Suppressor macrophage treated with lipopolysaccharide for 1 hour (primary cell): ENCODE measurements at regions not wholly inside any gene's neighbourhood (a gene's known extent, or its start where the extent isn't known, plus 50 kb on each side); places are given as distances from the start of the nearest gene placed in this dataset.

Source experiments
- DNase-seq, 3 donors: peaks; one replicate each; pipeline ENCODE4 v3.0.0-alpha.2; 2020 to 2022

GRCh38 chr13:68272652-68273051 is 1042.5 kb upstream of the PCDH9 start:
- DNase-seq: no peak

- no peak for DNase-seq
These were observed 1034.6 kb upstream of the PCDH9 start for GRCh38 chr13:68264692-68265091.

DNA sequence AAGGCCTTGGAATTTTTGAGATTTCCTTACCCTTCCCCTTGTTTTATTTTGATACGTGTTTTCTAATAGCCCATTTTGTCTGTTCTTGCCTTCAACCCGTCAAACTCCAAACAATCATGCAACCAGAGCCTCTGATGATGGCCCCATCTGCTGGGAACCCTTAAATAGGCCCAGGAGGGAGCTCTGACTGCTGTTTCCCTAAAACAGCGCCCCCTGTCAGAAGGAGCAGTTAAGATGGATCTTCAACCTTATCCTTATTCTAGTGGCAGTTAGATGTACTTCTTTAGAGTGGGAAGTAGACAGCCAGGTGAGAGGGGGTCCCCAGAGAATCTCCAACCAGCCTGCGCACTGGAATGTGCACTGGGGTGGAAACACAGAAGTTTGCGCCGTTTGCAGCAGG is 1031.0 kb upstream of the PCDH9 start:
- no peak for DNase-seq

DNA sequence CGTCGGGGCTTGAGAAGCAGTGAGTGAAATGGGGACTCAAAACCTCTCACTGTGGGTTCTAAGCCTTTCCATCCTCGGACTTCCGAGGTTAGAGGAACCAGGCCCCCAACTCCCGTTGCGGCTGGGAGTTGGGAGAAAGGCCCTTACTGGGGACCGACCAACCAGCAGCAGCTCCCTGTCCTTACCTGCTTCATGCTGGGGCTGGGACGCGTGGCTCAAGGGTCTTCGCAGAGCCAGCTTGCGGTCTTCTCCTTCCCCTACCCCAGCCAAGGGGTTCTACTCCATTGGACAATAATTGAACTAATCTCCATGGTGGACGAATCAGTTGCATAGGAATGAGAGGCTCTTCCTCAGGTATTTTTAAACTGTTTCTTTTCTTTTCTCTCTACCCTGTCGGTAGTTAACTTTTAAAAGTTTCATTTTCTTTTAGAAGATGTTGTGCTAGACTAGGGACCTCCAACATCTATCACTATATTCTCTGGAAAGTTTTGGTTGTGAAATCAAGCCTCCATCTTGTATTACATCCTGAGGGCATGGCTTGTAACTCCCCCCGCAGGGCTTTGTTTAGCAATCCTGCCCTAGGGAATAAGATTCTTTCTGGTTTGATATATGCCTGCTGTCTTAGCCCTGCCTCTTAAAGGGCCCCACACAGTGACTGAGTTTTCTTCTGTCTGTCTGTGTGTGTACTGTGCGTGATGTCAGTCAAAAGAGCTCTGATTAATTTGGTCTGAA is 1027.1 kb upstream of the PCDH9 start:
- no peak for DNase-seq

- DNase-seq: no peak
These were observed 1024.0 kb upstream of the PCDH9 start for GRCh38 chr13:68254151-68254550.

- no peak for DNase-seq
These were observed 1004.1 kb upstream of the PCDH9 start for GRCh38 chr13:68234274-68234673.

GRCh38 chr13:68232351-68233130 is 1002.4 kb upstream of the PCDH9 start:
- DNase-seq: no peak

DNA sequence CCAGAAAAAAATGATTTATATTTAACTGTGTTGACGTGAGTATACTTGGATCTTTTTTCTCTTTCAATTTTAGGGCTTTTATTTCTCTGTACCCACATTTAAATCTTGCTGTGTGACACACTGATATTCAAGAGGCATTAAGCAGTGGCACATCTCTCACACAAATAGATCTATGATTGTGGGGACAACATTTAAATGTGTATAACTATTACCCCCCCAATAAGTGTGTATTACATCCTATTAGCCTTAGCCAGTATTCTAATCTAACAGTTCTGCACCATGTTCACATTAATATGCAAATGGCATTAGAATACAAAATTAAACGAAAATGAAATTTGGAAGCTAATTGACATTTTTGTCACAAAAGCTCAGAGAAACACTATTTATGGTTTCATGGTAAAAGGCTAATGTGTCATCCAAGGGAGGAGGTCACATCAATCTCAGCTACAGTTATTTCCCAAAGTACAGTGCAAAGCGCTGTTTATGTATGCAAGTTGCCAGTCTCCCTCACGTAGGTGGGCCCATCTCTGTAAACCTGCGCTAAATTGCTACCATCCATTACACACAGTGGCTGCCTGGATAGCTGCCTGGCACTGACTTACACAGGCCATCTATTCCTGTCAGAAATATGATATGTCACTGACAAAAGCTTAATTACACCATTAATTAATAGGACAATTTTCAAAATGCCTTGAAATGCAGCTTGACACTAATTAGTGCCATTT is 984.7 kb upstream of the PCDH9 start:
- DNase-seq: no peak

DNA sequence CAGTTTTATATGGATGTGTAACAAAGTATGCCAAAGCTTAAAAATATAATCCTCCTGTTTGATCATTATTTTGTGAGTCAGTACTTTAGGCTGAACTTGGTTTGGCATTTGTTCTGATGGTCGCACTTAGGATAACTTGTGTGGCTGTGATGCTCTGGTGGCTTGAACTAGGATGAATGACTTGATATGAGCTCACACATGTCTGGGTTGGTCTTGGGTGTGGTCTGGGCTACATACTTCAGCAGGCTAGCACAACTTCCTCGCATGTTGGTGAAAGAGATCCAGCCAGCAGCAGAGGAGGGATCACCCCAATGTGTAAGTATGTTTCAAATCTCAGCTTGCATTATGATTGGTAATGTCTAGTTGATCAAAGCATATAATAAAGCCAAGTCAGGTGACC is 969.1 kb upstream of the PCDH9 start:
- no peak for DNase-seq

- no peak for DNase-seq
These were observed 960.7 kb upstream of the PCDH9 start for GRCh38 chr13:68190818-68191217.

GRCh38 chr13:68185444-68186141 is 955.5 kb upstream of the PCDH9 start:
- DNase-seq: no peak

GRCh38 chr13:68176475-68176874 is 946.3 kb upstream of the PCDH9 start:
- DNase-seq: no peak

DNA sequence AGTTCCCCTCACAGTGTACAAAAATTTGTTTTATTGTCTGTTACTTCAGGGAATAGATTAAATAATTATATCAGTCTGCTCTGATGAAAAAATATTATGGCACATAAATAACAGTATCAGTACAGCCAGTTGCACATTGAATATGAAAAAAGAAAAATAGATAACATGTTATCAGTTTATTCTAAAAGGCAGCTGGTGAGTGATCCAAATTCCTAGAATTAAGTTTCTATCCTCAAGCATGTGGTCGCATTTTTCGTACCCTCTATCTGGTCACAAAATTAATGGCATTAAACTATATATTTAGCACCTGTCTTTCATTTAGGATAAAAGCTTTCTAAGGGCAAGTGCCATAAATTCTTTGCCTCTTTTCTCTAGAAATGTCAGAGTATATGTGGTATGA is 944.8 kb upstream of the PCDH9 start:
- DNase-seq: no peak

DNA sequence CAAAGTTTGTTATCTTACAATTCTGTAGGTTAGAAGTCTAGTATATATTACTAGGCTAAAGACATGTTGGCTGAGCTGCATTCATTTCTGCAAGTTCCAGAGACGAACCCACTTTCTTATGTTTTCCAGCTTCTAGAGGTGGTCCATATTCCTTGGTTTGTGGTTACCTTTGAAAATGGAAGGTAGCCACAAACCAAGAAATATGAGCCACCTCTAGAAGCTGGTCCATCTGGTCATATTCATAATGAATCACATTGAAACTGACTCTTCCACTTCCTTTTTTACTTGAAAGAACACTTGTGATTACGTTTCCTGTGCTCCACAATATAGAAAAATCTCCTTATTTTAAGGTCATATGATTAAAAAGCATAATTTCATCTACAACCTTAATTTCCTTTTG is 943.0 kb upstream of the PCDH9 start:
- no peak for DNase-seq

DNA sequence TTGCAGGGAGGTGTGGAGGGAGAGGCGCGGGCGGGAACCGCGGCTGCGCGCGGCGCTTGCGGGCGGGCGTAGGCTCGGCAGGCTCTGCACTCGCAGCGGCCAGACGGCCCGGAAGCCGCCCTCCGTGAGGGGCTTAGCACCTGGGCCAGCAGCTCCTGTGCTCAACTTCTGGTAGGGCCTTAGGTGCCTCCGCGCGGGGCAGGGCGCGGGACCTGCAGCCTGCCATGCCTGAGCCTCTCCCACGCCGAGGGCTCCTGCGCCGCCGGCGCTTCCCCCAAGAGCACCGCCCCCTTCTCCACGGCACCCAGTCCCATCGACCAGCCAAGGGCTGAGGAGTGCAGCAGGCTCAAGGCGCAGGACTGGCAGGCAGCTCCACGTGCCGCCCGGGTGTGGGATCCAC is 940.8 kb upstream of the PCDH9 start:
- DNase-seq: no peak

- no peak for DNase-seq
These were observed 938.3 kb upstream of the PCDH9 start for GRCh38 chr13:68168448-68168847.

- no peak for DNase-seq
These were observed 930.3 kb upstream of the PCDH9 start for GRCh38 chr13:68160466-68160865.

GRCh38 chr13:68152414-68152813 is 922.3 kb upstream of the PCDH9 start:
- DNase-seq: no peak

GRCh38 chr13:68145852-68146251 is 915.7 kb upstream of the PCDH9 start:
- DNase-seq: no peak

DNA sequence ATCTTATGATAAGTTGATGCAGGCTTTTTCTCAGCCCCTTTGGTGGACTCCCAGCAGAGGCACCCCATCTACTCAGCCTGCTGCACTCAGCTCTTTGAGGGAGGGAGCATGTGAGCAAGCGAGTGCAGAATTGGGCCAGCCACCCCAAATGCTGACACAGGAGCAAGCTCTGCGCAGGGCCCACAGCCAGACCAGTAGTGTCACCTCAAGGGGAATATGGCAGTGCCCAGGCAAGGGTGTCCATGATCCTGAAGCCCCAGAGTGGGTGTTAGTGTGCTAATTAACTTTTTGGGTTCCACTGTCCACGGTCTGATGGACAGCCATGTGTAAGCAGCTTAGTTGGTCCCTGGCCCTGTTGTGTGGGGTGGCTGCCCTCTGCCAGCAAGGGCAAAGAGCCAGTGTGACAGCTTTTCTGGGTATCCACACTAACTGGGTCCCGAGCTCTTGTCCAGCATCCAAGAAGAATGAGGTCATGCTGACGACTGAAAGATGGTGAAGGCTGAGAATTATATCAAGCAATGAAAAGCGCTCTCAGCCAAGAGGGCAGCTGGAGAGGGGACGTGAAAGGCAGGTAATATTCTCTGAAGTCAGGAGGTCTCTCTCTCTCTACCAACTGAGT is 898.3 kb upstream of the PCDH9 start:
- DNase-seq: no peak

- no peak for DNase-seq
These were observed 894.9 kb upstream of the PCDH9 start for GRCh38 chr13:68125087-68125480.

GRCh38 chr13:68124437-68125086 is 894.4 kb upstream of the PCDH9 start:
- DNase-seq: no peak
